C4-2B (cell line): ENCODE measurements at regions not wholly inside any gene's neighbourhood (a gene's known extent, or its start where the extent isn't known, plus 50 kb on each side); places are given as distances from the start of the nearest gene placed in this dataset.

Experiments used
- H3K27ac ChIP-seq: fragments of 450-650 bp; 2 replicates; pipeline ENCODE4 v1.5.1; 2017
- ZFX ChIP-seq: fragments of 450-650 bp; IDR thresholded peaks from 2 replicates; pipeline ENCODE4 v1.6.1; 2017
- TF ChIP-seq, protein P1 (sequence below): fragments of 450-650 bp; conservative IDR thresholded peaks from 2 replicates; pipeline ENCODE4 v1.5.1; 2017; ENCODE audit warnings: mild to moderate bottlenecking

- no peak overlapping the region for H3K27ac ChIP-seq
- TF ChIP-seq, protein P1, sequence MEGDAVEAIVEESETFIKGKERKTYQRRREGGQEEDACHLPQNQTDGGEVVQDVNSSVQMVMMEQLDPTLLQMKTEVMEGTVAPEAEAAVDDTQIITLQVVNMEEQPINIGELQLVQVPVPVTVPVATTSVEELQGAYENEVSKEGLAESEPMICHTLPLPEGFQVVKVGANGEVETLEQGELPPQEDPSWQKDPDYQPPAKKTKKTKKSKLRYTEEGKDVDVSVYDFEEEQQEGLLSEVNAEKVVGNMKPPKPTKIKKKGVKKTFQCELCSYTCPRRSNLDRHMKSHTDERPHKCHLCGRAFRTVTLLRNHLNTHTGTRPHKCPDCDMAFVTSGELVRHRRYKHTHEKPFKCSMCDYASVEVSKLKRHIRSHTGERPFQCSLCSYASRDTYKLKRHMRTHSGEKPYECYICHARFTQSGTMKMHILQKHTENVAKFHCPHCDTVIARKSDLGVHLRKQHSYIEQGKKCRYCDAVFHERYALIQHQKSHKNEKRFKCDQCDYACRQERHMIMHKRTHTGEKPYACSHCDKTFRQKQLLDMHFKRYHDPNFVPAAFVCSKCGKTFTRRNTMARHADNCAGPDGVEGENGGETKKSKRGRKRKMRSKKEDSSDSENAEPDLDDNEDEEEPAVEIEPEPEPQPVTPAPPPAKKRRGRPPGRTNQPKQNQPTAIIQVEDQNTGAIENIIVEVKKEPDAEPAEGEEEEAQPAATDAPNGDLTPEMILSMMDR, result no peak
- no peak for TF ChIP-seq ZFX
Measured at GRCh38 chr18:60445341-60445740, 72.8 kb upstream of the MC4R start.

DNA sequence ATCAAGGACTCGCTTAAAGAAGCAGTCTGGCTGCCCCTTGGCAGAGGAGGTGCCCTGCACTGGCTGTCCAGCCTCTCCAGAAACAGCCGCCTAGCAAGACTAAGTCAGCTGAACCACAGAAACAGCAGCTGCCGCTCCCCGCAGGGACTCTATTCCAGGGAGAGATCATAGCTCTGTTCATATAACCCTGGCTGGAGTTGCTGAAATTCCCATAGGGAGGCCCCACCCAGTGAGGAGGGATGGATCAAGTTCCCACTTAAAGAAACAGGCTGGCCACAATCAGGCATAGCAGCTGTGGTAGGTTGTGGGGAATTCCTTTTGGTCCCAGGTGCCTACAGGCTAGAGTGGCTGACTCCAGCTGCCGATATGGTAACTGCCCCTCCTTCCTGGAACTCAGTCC, 74.2 kb upstream of the MC4R start:
- H3K27ac ChIP-seq, result no peak overlapping the region
- TF ChIP-seq, protein P1, result no peak
- TF ChIP-seq ZFX, result no peak

GRCh38 chr18:60448487-60449267, 76.1 kb upstream of the MC4R start:
- H3K27ac ChIP-seq, result no peak overlapping the region
- no peak for TF ChIP-seq ZFX
- TF ChIP-seq, protein P1, result no peak

DNA sequence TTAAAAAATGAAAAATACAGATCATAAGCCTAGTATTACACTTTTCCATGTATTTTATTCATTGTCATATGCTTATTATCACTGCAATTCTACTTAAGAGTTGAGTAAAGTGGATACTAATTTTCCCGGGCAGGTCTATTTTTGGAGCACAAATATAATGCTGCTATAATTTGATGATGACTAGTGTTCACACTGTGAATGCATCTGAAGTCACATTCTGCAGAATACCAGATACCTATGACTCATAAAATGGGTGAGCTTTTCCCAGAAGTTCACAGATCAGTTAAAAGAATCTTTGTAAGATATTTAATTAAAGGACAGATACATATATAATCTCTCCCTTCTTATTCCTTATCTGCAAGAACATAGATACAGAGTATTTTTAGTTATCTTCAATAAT, 79.8 kb upstream of the MC4R start:
- H3K27ac ChIP-seq, result no peak overlapping the region
- TF ChIP-seq ZFX, result no peak
- TF ChIP-seq, protein P1, result no peak

DNA sequence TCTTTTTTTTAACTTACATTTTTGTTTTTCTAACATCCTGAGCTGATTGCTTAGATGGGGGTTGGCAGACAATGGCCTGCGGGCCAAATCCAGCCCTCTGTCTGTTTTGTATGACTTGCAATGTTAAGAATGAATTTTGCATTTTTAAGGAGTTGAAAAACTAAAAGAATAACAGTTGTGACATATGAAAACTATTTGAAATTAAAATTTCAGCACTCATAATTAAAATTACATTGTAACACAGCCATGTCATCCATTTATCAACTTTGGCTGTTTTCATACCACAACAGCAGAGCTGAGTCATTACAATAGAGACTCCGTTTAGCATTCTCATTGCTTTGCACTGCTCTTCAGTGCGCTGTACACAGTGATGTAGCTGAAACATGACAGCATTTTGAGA, 94.1 kb upstream of the MC4R start:
- H3K27ac ChIP-seq, result no peak overlapping the region
- TF ChIP-seq ZFX, result no peak
- TF ChIP-seq, protein P1, result no peak

DNA sequence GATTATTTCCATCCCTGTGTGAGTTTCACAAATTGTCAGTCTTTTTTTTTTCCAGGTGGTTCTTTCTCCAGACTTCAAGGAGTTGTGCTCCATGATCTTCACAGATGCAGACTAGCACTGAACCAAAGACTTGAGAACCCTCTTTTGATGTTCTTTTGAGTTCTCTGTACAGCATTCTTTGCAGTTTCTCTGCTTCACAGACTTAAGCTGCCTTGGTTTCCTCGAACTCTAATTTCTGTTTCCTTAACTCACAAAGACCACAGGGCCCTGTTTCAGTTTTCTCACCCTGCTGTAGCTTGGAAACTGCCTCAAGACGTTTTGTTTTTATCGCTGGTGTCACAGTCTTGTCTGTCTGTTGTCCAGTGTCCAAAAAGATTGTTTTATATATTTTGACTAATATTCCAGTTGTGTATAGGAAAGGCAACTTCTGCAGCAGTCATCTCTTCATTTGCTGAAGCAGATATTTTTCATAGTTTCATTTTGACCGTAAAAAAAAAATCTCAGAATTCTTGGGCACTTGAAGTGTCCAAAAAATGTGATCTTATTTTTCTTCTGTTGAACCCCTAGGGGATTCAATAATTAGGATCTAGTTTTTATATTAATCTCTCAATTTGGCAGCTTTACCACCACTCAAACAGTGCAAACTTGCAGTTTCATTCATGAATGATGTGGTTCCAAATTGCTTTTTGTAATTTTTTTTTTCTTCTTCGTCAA, 97.0 kb upstream of the MC4R start:
- no peak overlapping the region for H3K27ac ChIP-seq
- TF ChIP-seq ZFX, result no peak
- TF ChIP-seq, protein P1, result no peak

DNA sequence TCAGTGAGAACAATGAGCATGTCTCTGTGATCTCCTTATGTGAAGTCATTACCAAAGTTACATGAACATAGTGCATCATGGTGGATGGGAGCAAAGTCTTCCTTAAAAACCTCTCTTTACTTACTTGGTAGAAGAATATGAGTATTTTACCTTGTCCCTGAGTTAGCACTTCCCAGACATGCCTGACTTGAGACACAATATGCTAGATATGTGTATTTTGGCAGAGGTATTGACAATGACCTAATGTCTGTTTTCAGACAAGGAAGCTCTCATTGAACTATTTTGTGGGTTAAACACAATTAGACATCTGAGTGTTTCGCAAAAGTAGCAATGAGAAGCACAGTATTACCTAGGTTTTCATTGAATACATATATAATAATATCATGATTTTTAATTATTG, 99.1 kb upstream of the MC4R start:
- no peak overlapping the region for H3K27ac ChIP-seq
- TF ChIP-seq ZFX, result no peak
- TF ChIP-seq, protein P1, result no peak
